Neural cell (in vitro differentiated cells): ENCODE measurements at regions not wholly inside any gene's neighbourhood (a gene's known extent, or its start where the extent isn't known, plus 50 kb on each side); places are given as distances from the start of the nearest gene placed in this dataset.

ENCODE experiments used
- H2AFZ ChIP-seq: fragments of 200-600, 300-800 bp; sonication (generic), shearing (Covaris generic); 2 replicates; pipeline ENCODE4 v1.6.0; 2014; ENCODE audit warnings: low read depth, mild to moderate bottlenecking, antibody characterized with exemption, low read length, moderate library complexity
- H3F3A ChIP-seq: fragments of 200-600 bp; shearing (Covaris generic); 2 replicates; pipeline ENCODE4 v1.6.1; 2016; ENCODE audit warnings: mild to moderate bottlenecking, moderate library complexity, mixed read lengths, antibody characterized with exemption, low read length; ENCODE audit not compliant: insufficient read depth, poor library complexity, severe bottlenecking
- H3K27ac ChIP-seq: fragments of 200-600, 300-800 bp; sonication (generic), shearing (Covaris generic); 2 replicates; pipeline ENCODE4 v1.5.1; 2014; ENCODE audit warnings: mild to moderate bottlenecking, low read length, moderate library complexity
- H3K27me3 ChIP-seq: fragments of 300-800, 200-600 bp; sonication (generic), shearing (Covaris generic); 2 replicates; pipeline ENCODE4 v1.6.0; 2014; ENCODE audit warnings: mild to moderate bottlenecking, low read depth, low read length, moderate library complexity; ENCODE audit not compliant: insufficient read depth
- H3K36me3 ChIP-seq: fragments of 300-800, 200-600 bp; sonication (generic), shearing (Covaris generic); 2 replicates; pipeline ENCODE4 v1.5.1; 2014; ENCODE audit warnings: mild to moderate bottlenecking, antibody characterized with exemption, low read length, moderate library complexity; ENCODE audit not compliant: insufficient read depth
- H3K4me2 ChIP-seq: fragments of 300-800, 200-600 bp; sonication (generic), shearing (Covaris generic); 2 replicates; pipeline ENCODE4 v1.6.0; 2014; ENCODE audit warnings: mild to moderate bottlenecking, low read length
- H3K4me3 ChIP-seq: fragments of 300-800, 200-600 bp; sonication (generic), shearing (Covaris generic); 2 replicates; pipeline ENCODE4 v1.5.1; 2014; ENCODE audit warnings: mild to moderate bottlenecking, low read length, moderate library complexity
- H3K79me2 ChIP-seq: fragments of 200-600 bp; shearing (Covaris generic); replicated peaks from 2 replicates; pipeline ENCODE4 v1.6.0; 2014; ENCODE audit warnings: mild to moderate bottlenecking, low read length, moderate library complexity; ENCODE audit not compliant: insufficient read depth
- H3K9ac ChIP-seq: fragments of 300-800, 200-600 bp; sonication (generic), shearing (Covaris generic); 2 replicates; pipeline ENCODE4 v1.6.1; 2016; ENCODE audit warnings: mild to moderate bottlenecking, low read length, mixed read lengths
- H3K9me2 ChIP-seq: fragments of 200-600 bp; shearing (Covaris generic); 2 replicates; pipeline ENCODE4 v1.6.1; 2016; ENCODE audit warnings: mild to moderate bottlenecking, low read length, mixed read lengths; ENCODE audit not compliant: insufficient read depth
- H3K9me3 ChIP-seq: fragments of 200-600, 300-800 bp; sonication (generic), shearing (Covaris generic); 2 replicates; pipeline ENCODE4 v1.6.1; 2016; ENCODE audit warnings: mild to moderate bottlenecking, mixed run types, low read length, moderate library complexity, mixed read lengths
- H4K20me1 ChIP-seq: fragments of 200-600 bp; shearing (Covaris generic); 2 replicates; pipeline ENCODE4 v1.6.1; 2016; ENCODE audit warnings: mild to moderate bottlenecking, mixed run types; ENCODE audit not compliant: insufficient read depth
- EP300 ChIP-seq: fragments of 450-650 bp; conservative IDR thresholded peaks from 2 replicates; pipeline ENCODE4 v1.6.1; 2014; ENCODE audit warnings: antibody characterized with exemption, mild to moderate bottlenecking, moderate library complexity; ENCODE audit not compliant: poor library complexity, severe bottlenecking
- EZH2 ChIP-seq: fragments of 200-600, 300-800 bp; shearing (Covaris generic), sonication (generic); IDR thresholded peaks from 2 replicates; pipeline ENCODE4 v1.6.1; 2014; ENCODE audit warnings: antibody characterized with exemption, low read length, borderline replicate concordance, mild to moderate bottlenecking; ENCODE audit not compliant: insufficient read depth, poor library complexity, severe bottlenecking
- MXI1 ChIP-seq: fragments of 450-650 bp; conservative IDR thresholded peaks from 2 replicates; pipeline ENCODE4 v1.6.1; 2014; ENCODE audit warnings: antibody characterized with exemption, mild to moderate bottlenecking; ENCODE audit not compliant: poor library complexity, severe bottlenecking
- POLR2AphosphoS5 ChIP-seq: IDR thresholded peaks from 2 replicates; pipeline ENCODE4 v1.6.1; 2012
- RAD21 ChIP-seq: fragments of 450-650 bp; conservative IDR thresholded peaks from 2 replicates; pipeline ENCODE4 v1.6.1; 2014; ENCODE audit warnings: antibody characterized with exemption, mild to moderate bottlenecking, moderate library complexity
- SMC3 ChIP-seq: fragments of 450-650 bp; conservative IDR thresholded peaks from 2 replicates; pipeline ENCODE4 v1.6.1; 2014; ENCODE audit warnings: antibody characterized with exemption, mild to moderate bottlenecking, moderate library complexity; ENCODE audit not compliant: poor library complexity
- TAF1 ChIP-seq: IDR thresholded peaks from 2 replicates; pipeline ENCODE4 v1.6.1; 2012; ENCODE audit warnings: low read depth
- TF ChIP-seq, protein P1 (sequence below): fragments of 450-650 bp; IDR thresholded peaks from 2 replicates; pipeline ENCODE4 v1.5.1; 2014; ENCODE audit warnings: antibody characterized with exemption, mild to moderate bottlenecking, moderate library complexity; ENCODE audit not compliant: poor library complexity, severe bottlenecking
- TF ChIP-seq, protein P2 (sequence below): IDR thresholded peaks from 2 replicates; pipeline ENCODE4 v1.6.1; 2012; ENCODE audit warnings: borderline replicate concordance

DNA sequence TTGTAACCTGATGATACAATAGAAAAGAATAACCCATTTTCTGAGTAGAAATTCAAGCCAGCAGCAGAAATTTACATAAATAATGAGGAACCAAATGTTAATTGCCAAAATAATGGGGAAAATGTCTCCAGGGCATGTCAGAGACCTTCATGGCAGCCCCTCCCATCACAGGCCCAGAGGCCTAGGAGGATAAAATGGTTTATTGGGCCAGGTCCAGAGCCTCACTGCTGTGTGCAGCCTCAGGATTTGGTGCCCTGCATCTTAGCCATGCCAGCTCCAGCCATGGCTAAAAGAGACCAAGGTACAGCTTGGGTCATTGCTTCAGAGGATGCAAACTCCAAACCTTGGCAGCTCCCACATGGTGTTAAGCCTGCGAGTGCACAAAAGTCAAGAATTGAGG lies 352.1 kb upstream of the MEIS2 start:
- no peaks in the 10 kb centered on the region for H3K9me3 ChIP-seq
- no peaks in the 10 kb centered on the region for H3F3A ChIP-seq
- H4K20me1 ChIP-seq, result no peaks in the 10 kb centered on the region
- no peaks in the 10 kb centered on the region for H3K36me3 ChIP-seq
- H3K27me3 ChIP-seq, result no peaks in the 10 kb centered on the region
- no peak overlapping the region for H2AFZ ChIP-seq
- no peaks in the 10 kb centered on the region for H3K9me2 ChIP-seq
- no peaks in the 10 kb centered on the region for H3K79me2 ChIP-seq
- no peak for TF ChIP-seq MXI1
- TF ChIP-seq, protein P1, sequence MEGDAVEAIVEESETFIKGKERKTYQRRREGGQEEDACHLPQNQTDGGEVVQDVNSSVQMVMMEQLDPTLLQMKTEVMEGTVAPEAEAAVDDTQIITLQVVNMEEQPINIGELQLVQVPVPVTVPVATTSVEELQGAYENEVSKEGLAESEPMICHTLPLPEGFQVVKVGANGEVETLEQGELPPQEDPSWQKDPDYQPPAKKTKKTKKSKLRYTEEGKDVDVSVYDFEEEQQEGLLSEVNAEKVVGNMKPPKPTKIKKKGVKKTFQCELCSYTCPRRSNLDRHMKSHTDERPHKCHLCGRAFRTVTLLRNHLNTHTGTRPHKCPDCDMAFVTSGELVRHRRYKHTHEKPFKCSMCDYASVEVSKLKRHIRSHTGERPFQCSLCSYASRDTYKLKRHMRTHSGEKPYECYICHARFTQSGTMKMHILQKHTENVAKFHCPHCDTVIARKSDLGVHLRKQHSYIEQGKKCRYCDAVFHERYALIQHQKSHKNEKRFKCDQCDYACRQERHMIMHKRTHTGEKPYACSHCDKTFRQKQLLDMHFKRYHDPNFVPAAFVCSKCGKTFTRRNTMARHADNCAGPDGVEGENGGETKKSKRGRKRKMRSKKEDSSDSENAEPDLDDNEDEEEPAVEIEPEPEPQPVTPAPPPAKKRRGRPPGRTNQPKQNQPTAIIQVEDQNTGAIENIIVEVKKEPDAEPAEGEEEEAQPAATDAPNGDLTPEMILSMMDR, result no peak
- no peak for TF ChIP-seq SMC3
- TF ChIP-seq, protein P2, sequence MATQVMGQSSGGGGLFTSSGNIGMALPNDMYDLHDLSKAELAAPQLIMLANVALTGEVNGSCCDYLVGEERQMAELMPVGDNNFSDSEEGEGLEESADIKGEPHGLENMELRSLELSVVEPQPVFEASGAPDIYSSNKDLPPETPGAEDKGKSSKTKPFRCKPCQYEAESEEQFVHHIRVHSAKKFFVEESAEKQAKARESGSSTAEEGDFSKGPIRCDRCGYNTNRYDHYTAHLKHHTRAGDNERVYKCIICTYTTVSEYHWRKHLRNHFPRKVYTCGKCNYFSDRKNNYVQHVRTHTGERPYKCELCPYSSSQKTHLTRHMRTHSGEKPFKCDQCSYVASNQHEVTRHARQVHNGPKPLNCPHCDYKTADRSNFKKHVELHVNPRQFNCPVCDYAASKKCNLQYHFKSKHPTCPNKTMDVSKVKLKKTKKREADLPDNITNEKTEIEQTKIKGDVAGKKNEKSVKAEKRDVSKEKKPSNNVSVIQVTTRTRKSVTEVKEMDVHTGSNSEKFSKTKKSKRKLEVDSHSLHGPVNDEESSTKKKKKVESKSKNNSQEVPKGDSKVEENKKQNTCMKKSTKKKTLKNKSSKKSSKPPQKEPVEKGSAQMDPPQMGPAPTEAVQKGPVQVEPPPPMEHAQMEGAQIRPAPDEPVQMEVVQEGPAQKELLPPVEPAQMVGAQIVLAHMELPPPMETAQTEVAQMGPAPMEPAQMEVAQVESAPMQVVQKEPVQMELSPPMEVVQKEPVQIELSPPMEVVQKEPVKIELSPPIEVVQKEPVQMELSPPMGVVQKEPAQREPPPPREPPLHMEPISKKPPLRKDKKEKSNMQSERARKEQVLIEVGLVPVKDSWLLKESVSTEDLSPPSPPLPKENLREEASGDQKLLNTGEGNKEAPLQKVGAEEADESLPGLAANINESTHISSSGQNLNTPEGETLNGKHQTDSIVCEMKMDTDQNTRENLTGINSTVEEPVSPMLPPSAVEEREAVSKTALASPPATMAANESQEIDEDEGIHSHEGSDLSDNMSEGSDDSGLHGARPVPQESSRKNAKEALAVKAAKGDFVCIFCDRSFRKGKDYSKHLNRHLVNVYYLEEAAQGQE, result no peak
- TF ChIP-seq POLR2AphosphoS5, result no peak
- TF ChIP-seq EZH2, result no peak
- no peak for TF ChIP-seq RAD21
- no peak for TF ChIP-seq TAF1
- no peak overlapping the region for H3K27ac ChIP-seq
- H3K9ac ChIP-seq, result no peak overlapping the region
- no peak overlapping the region for H3K4me3 ChIP-seq
- H3K4me2 ChIP-seq, result no peak overlapping the region

- TF ChIP-seq SMC3, result no peak
- TF ChIP-seq RAD21, result no peak
- TF ChIP-seq EZH2, result no peak
- TF ChIP-seq TAF1, result no peak
- no peak for TF ChIP-seq MXI1
- TF ChIP-seq POLR2AphosphoS5, result no peak
- TF ChIP-seq, protein P1, result no peak
- TF ChIP-seq, protein P2, result no peak
- TF ChIP-seq EP300, result no peak
- Histone ChIP-seq H3F3A (no peaks in the 10 kb centered on the region), H2AFZ (no peak overlapping the region)
Observed at GRCh38 chr15:37480482-37480881, 380.1 kb upstream of the MEIS2 start.

More at GRCh38 chr15:37480482-37480881, 380.1 kb upstream of the MEIS2 start:
- no peak overlapping the region for H3K9ac ChIP-seq
- no peak overlapping the region for H3K4me3 ChIP-seq
- no peaks in the 10 kb centered on the region for H3K36me3 ChIP-seq
- no peak overlapping the region for H3K27ac ChIP-seq
- no peaks in the 10 kb centered on the region for H3K27me3 ChIP-seq
- H3K4me2 ChIP-seq, result no peak overlapping the region
- H4K20me1 ChIP-seq, result no peaks in the 10 kb centered on the region
- H3K9me2 ChIP-seq, result no peaks in the 10 kb centered on the region
- no peaks in the 10 kb centered on the region for H3K79me2 ChIP-seq
- H3K9me3 ChIP-seq, result no peaks in the 10 kb centered on the region
